Activated CD4-positive, alpha-beta T cell treated with anti-CD3 and anti-CD28 coated beads, Interleukin-2, Interleukin-6, amounts not matched to agents 100 ng/mL and 50 ng/mL, durations not matched to agents 16 hours and 8 hours (primary cell): ENCODE measurements at regions not wholly inside any gene's neighbourhood (a gene's known extent, or its start where the extent isn't known, plus 50 kb on each side); places are given as distances from the start of the nearest gene placed in this dataset.
"Not testable (repeated sequence)": the region's sequence is repeated elsewhere in the genome, so short reads cannot be mapped to it uniquely, and the experiment has no call there.

ENCODE experiments used
- DNase-seq: peaks from one replicate; pipeline ENCODE4 v3.0.0-alpha.2; 2020

- no peak for DNase-seq
These were observed 142.8 kb upstream of the SV2C start for GRCh38 chr5:75940418-75940817.

GRCh38 chr5:75935572-75935971 is 147.6 kb upstream of the SV2C start:
- DNase-seq: peak; percentile 4

- DNase-seq: no peak
These were observed 149.7 kb upstream of the SV2C start for GRCh38 chr5:75933489-75933888.

- no peak for DNase-seq
These were observed 152.0 kb upstream of the SV2C start for GRCh38 chr5:75931175-75931574.

- DNase-seq: no peak
These were observed 154.2 kb upstream of the SV2C start for GRCh38 chr5:75928992-75929391.

- no peak for DNase-seq
These were observed 160.7 kb upstream of the SV2C start for GRCh38 chr5:75922480-75922879.

GRCh38 chr5:75921011-75921410 is 162.2 kb upstream of the SV2C start:
- DNase-seq: no peak

- no peak for DNase-seq
These were observed 167.0 kb upstream of the SV2C start for GRCh38 chr5:75916144-75916543.

GRCh38 chr5:75909223-75909622 is 174.0 kb upstream of the SV2C start:
- no peak for DNase-seq

GRCh38 chr5:75907651-75908050 is 175.5 kb upstream of the SV2C start:
- no peak for DNase-seq

- no peak for DNase-seq
These were observed 177.2 kb upstream of the POC5 start for GRCh38 chr5:75894482-75894881.

- no peak for DNase-seq
These were observed 174.5 kb upstream of the POC5 start for GRCh38 chr5:75891736-75892135.

GRCh38 chr5:75891020-75891419 is 173.8 kb upstream of the POC5 start:
- no peak for DNase-seq

- no peak for DNase-seq
These were observed 173.3 kb upstream of the POC5 start for GRCh38 chr5:75890546-75890945.

GRCh38 chr5:75886706-75887105 is 169.5 kb upstream of the POC5 start:
- DNase-seq: no peak

GRCh38 chr5:75885849-75886596 is 168.8 kb upstream of the POC5 start:
- no peak for DNase-seq

- no peak for DNase-seq
These were observed 168.1 kb upstream of the POC5 start for GRCh38 chr5:75885321-75885720.

- no peak for DNase-seq
These were observed 152.7 kb upstream of the POC5 start for GRCh38 chr5:75869891-75870290.

- no peak for DNase-seq
These were observed 145.6 kb upstream of the POC5 start for GRCh38 chr5:75862872-75863271.

GRCh38 chr5:75859621-75860020 is 142.4 kb upstream of the POC5 start:
- DNase-seq: not testable (repeated sequence)

- DNase-seq: no peak
These were observed 138.8 kb upstream of the POC5 start for GRCh38 chr5:75856056-75856455.

- DNase-seq: no peak
These were observed 130.8 kb upstream of the POC5 start for GRCh38 chr5:75848077-75848476.

- DNase-seq: no peak
These were observed 130.4 kb upstream of the POC5 start for GRCh38 chr5:75847561-75848021.

- DNase-seq: no peak
These were observed 127.1 kb upstream of the POC5 start for GRCh38 chr5:75844301-75844700.

GRCh38 chr5:75843319-75843718 is 126.1 kb upstream of the POC5 start:
- DNase-seq: no peak
